Urinary bladder (tissue), 3 donors: ENCODE measurements at regions not wholly inside any gene's neighbourhood (a gene's known extent, or its start where the extent isn't known, plus 50 kb on each side); places are given as distances from the start of the nearest gene placed in this dataset.
"Not testable (repeated sequence)": the region's sequence is repeated elsewhere in the genome, so short reads cannot be mapped to it uniquely, and the experiment has no call there.

ENCODE experiments used
- DNase-seq: peaks from one replicate; pipeline ENCODE4 v3.0.0-alpha.2; 2015; ENCODE audit errors: extremely low spot score
- H3K27ac ChIP-seq: one replicate; pipeline ENCODE4 v1.5.1; 2013; ENCODE audit warnings: low read depth, mild to moderate bottlenecking, moderate library complexity
- H3K36me3 ChIP-seq: one replicate; pipeline ENCODE4 v1.6.1; 2013; ENCODE audit warnings: mild to moderate bottlenecking, moderate library complexity; ENCODE audit not compliant: insufficient read depth
- H3K4me1 ChIP-seq: one replicate; pipeline ENCODE4 v1.6.1; 2013; ENCODE audit warnings: mild to moderate bottlenecking, moderate library complexity; ENCODE audit not compliant: insufficient read depth
- H3K4me3 ChIP-seq: one replicate; pipeline ENCODE4 v1.5.1; 2013; ENCODE audit warnings: low read depth, low read length
- WGBS: extraction: QIAGEN DNeasy Blood & Tissue Kit; methylation state at CpG from one replicate; pipeline ENCODE4 v1.1.7; 2013; 5-methylcytosine and 5-hydroxymethylcytosine counted together
- donor health status: healthy with polysubstance abuse.
- donor health status: healthy.

DNA sequence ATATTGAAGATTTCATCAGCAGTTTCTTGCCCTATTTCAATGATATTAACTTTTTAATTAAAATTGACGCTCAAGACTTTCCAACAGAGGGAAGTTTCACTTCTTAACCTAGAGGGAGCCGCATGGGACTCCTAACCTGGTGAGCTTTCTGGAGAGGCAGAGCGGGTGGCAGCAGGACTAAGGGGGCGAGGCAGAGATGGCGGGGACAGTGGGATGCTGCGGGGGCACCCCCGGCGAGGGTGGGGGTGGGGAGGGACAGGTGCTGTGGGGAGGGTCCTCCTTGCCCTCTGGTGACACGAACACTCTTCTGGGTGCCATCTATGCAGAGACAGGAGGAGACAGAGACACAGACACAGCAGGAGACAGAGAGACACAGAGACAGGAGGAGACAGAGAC lies 104.4 kb downstream of the ADRA2C start:
- no peak overlapping the region for H3K27ac ChIP-seq
- no peak overlapping the region for H3K4me3 ChIP-seq
- no peak for DNase-seq
- no peaks in the 10 kb centered on the region for H3K36me3 ChIP-seq
- peaks cover 2% of the 10 kb centered on the region for H3K4me1 ChIP-seq
- 84% methylated on average over 9 of the region's 9 CpGs for WGBS

DNA sequence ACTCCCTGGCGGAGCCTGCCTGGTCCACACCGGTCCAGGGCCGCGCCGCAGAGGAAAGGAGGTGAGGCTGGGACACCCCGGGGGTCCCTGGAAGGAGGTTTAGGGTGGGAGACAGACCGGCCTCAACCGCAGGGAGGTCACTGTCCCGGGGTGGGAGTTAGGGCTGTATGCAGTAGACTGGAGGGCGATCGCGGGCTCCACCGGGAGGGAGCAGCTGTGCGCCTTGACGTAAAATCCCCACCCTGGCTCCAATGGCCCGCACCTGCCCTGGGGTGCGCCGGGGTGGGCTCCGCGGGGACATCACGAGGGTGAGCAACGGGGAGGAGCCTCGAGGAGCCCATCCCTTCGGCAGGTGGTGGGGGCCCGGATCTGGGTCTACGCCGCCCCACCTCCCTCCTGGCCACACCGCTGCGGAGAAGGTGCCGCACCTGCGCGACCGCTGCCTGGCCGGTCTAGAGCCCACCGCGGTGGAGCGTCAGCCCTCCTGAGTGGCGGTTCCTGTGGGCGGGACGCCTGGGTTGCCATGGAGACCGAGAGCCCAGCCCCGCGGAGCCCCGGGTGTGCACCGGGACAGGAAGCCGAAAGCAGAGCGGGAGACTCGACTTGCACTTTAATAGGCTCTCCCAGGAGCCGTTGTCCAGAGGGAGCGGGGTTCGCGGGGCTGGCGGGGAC lies 105.1 kb downstream of the ADRA2C start:
- Histone ChIP-seq H3K36me3 (no peaks in the 10 kb centered on the region), H3K4me1 (peaks cover 2% of the 10 kb centered on the region), H3K4me3 (peak overlapping the region; percentile 8), H3K27ac (no peak overlapping the region)
- 4% methylated on average over 53 of the region's 53 CpGs for WGBS
- DNase-seq: no peak

DNA sequence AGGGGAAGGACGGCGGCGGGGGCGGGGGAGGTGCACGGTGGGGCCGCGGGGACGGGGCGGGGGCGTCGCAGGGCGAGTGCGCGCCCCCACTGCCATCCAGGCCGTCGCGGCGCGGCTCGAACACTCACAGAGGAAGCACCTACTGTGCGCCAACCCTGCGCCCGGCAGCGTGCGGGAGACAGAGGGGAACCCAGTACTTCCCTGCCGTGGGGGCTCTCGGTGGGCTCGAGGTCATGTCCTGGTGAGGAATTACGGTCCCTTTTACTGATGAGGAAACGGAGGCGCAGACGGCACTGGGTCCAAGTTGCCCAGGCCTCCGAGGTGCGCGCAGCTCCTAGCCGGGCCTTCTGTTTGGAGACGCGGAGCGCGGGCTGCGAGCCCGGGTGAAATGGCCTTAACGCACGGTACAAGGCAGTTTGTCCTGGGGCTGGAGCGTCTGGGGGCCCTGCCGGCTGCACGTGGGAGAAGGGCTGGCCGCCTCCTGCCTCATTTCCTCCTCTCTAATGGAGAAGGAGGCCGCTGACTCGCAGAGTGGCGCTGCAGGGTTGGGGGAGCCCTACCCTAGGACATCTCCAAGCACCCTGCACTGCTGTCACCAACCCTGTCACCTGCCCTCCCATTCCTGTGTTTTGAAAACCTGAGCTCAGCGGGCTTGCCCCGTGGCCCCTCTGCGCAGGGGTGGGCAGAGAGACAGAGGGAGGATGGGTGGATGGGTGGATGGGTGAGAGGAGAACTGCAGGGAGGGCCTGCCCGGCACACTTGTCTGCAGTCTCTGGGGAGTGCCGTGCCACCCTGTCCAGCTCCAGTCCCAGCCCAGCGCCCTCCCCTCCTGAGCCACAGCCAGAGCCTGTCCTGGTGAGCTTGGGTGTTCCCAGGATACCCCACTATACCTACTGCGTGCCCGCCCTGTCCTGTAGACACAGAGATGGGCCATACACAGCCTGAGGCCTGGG lies 106.0 kb downstream of the ADRA2C start:
- H3K27ac ChIP-seq: no peak overlapping the region
- WGBS: 11% methylated on average over 59 of the region's 59 CpGs
- H3K4me3 ChIP-seq: peak overlapping the region; percentile 8

DNA sequence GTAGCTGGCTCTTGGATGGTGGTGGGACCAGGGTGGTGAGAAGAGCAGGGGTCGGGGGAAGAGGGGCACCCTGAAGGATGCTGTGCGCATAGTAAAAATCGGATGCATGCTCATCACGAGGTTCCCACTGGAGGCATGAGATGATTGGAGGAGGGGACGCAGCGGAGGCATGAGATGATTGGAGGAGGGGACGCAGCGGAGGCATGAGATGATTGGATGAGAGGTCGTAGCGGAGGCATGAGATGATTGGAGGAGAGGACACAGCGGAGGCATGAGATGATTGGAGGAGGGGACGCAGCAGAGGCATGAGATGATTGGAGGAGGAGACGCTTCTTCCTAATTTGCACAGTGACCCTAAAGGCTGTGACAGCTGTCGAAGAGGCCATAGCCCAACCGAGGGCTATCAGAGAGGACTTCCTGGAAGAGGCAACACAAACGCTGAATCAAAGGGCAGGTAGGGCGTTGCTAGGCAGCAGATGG lies 106.7 kb downstream of the ADRA2C start:
- H3K4me1 ChIP-seq: peaks cover 2% of the 10 kb centered on the region
- H3K4me3 ChIP-seq: no peak overlapping the region
- no peaks in the 10 kb centered on the region for H3K36me3 ChIP-seq
- no peak overlapping the region for H3K27ac ChIP-seq
- no peak for DNase-seq
- WGBS: 75% methylated on average over 17 of the region's 17 CpGs

More for the DNA sequence above, 106.0 kb downstream of the ADRA2C start:
- DNase-seq: no peak
- H3K4me1 ChIP-seq: peaks cover 2% of the 10 kb centered on the region
- H3K36me3 ChIP-seq: no peaks in the 10 kb centered on the region

DNA sequence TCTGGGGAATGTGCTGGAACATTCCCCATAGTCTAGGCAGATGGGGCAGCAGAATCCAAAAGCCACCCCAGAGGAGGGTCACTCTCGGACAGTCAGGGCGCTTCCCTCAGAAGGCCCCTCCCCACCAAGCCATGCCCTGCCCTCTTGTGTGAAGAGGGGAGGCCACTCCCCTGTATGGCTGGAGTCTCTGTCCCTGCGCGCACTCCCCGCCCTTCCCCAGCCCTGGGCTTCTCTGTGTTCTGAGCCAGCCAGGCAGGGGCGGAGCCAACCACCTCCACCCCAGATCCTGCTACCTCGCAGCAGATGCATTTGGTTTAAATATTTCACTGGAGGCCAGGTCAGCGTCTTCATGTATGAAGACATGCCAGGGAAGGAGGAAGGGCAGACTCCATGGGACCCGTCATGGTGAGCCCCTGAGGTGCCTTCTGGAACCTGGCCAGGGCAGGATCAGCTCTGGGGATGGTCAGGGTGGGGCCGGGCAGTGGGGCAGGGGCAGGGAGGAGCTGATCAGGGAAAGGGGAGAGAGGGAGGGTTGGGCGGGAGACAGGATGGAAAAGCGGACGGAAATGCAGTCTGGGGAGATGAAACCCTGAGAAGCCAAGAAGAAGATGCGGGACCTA lies 107.3 kb downstream of the ADRA2C start:
- no peak for DNase-seq
- no peak overlapping the region for H3K27ac ChIP-seq
- WGBS: 29% methylated on average over 14 of the region's 14 CpGs
- peaks cover 2% of the 10 kb centered on the region for H3K4me1 ChIP-seq
- H3K36me3 ChIP-seq: no peaks in the 10 kb centered on the region
- H3K4me3 ChIP-seq: no peak overlapping the region

DNA sequence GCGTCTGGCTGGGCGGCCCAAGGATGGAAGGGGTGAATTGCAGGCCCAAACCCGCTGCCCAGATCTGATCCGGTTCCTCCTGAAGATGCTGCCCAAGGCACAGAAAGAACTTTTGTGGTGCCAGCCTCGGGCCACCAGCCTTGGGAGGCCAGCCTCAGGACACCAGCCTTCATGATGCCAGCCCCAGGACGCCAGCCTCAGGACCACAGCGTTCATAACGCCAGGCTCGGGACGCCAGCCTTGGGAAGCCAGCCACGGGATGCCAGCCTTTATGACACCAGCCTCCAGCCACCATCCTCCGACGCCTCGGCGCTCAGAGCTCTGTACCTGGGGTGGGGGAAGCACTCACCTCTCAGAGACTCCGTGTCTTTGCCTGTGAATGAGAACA lies 107.8 kb downstream of the ADRA2C start:
- no peak for DNase-seq
- WGBS: 81% methylated on average over 16 of the region's 16 CpGs
- H3K4me3 ChIP-seq: no peak overlapping the region
- H3K4me1 ChIP-seq: peaks cover 2% of the 10 kb centered on the region
- no peaks in the 10 kb centered on the region for H3K36me3 ChIP-seq
- H3K27ac ChIP-seq: no peak overlapping the region

DNA sequence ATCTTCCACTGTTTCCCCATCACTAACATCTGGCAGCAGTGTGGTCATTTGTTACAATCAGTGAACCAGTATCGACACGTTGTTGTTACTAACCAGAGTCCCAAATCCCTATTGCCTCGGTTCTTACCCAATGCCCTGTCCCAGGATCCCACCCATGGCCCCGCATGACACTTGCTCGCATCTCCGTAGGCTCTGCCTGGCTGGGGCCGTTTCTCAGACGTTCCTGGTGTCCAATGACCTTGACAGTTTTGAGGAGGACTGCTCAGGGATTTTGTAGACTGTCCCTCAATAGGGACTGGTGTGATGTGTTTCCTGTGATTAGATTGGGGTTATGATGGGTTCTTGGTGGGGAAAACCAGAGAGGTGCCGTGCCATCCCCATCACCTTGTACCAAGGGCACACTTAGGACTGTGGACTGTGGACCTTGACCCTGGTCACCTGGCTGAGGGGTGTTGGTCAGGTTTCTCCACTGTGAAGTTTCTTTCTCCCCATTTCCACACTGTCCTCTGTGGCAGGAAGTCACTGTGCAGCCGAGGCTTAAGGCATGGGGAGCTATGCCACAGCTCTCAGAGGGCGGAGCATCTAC lies 108.4 kb downstream of the ADRA2C start:
- 64% methylated on average over 11 of the region's 11 CpGs for WGBS
- no peak for DNase-seq
- Histone ChIP-seq H3K4me3 (no peak overlapping the region), H3K4me1 (peaks cover 2% of the 10 kb centered on the region), H3K27ac (no peak overlapping the region), H3K36me3 (no peaks in the 10 kb centered on the region)

DNA sequence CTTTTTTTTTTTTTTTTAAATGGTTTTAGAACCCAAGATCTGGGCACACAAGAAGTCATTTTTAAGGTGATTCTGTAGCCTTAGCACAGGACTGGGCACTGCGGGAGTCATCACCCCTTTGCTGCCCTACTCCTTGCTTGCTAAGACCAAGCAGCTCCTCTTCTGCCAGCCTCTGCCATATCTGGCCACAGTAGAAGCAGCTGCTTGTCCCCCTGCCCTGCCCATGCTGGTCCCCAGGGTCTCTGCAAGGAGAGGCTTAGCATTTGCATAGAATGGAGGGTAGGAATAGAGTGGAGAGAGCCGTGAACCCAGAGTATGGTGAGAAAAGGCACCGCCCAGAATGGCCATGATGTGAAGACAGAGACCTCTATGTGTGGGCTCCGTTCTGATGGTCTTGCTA lies 109.3 kb downstream of the ADRA2C start:
- Histone ChIP-seq H3K36me3 (no peaks in the 10 kb centered on the region), H3K4me3 (no peak overlapping the region), H3K4me1 (peaks cover 2% of the 10 kb centered on the region), H3K27ac (no peak overlapping the region)
- no peak for DNase-seq
- WGBS: 68% methylated on average over 4 of the region's 4 CpGs

DNA sequence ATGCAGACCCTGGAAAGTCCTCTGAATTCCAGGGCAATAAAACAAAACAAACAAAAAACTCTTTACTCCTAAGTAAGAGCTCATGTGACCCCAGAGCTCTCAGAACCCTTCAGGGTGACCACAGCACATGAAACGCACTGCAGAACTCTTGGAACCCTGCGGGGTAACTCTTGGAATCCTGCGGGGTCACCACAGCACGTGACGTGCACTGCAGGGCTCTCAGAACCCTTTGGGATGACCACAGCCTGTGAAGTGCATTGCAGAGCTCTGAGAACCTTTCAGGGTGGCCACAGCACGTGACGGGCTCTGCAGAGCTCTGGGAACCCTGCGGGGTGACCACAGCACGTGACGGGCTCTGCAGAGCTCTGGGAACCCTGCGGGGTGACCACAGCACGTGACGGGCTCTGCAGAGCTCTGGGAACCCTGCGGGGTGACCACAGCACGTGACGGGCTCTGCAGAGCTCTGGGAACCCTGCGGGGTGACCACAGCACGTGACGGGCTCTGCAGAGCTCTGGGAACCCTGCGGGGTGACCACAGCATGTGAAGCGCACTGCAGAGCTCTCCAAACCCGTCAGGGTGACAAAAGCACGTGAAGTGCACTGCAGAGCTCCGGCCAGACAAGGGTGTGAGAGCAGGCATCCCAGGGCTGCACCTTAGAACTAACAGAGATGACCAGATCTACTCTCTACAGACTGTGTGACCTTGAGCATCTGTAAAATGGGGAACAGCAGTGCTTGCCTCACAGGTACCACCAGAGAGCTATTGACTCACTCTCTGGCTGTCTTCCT lies 110.1 kb downstream of the ADRA2C start:
- not testable (repeated sequence) for DNase-seq, H3K36me3 ChIP-seq, H3K4me1 ChIP-seq, H3K4me3 ChIP-seq, H3K27ac ChIP-seq
- WGBS: 75% methylated on average over 18 of the region's 24 CpGs

DNA sequence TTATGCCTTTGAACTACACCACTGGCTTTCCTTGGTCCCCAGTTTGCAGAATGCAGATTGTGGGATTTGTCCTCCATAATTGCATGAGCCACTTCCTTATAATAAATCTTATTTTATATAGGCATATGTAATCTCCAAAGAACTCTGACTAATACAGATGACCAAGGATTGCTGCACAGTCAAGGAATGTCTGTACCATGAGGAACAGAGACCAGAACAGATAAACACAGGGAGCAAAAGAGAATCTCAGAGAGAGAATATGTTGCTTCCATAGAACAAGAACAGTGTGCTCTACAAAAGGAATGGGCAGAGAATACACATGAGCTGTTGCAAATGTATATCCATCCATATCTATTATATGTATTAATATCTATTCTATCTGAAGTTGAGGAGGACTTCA lies 111.1 kb downstream of the ADRA2C start:
- no peak overlapping the region for H3K27ac ChIP-seq
- no peaks in the 10 kb centered on the region for H3K4me1 ChIP-seq
- no peak for DNase-seq
- H3K4me3 ChIP-seq: no peak overlapping the region
- H3K36me3 ChIP-seq: no peaks in the 10 kb centered on the region

DNA sequence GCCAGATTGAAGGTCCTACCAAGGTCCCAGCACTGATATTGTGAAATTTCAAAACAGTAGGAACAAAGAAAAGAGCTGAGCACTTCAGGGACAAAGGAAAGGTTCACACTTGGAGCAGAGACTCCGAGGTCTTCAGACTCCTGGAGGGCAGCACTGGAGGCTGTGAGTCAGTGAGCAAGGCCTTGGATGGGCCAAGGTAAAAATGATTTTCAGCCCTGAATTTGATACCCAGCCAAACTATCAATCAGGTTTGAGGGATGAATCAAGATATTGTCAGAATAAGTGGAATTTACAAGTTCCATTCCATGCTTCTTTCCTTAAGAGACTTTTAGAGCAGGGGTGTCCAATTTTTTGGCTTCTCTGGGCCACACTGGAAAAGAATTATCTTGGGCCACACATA lies 111.7 kb downstream of the ADRA2C start:
- WGBS: 86% methylated on average over 1 of the region's 1 CpG
- Histone ChIP-seq H3K27ac (no peak overlapping the region), H3K4me3 (no peak overlapping the region), H3K36me3 (no peaks in the 10 kb centered on the region), H3K4me1 (no peaks in the 10 kb centered on the region)
- no peak for DNase-seq

DNA sequence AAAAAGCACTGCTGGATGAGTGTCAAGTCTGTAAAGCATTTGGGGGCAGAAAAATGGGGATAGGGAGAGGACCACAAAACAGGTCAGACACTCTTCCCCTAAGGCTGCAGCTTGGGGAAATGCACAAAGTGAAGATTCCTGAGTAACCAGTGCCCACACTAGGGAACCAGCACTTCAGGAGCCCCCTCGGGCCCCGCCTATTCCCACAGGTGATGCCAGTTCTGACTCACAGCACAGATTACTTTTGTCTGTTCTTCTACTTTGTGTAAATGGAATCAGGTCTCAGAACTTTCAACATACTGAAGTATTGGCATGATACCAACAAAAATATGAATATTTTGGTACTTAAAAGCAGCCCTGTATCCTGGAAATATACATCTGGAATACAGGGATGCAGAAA lies 112.5 kb downstream of the ADRA2C start:
- Histone ChIP-seq H3K36me3 (no peaks in the 10 kb centered on the region), H3K4me3 (no peak overlapping the region), H3K27ac (no peak overlapping the region), H3K4me1 (no peaks in the 10 kb centered on the region)
- 90% methylated on average over 2 of the region's 2 CpGs for WGBS
- no peak for DNase-seq
